Stimulated activated naive CD8-positive, alpha-beta T cell treated with anti-CD3 and anti-CD28 coated beads, Interleukin-15, Interleukin-2, amounts not matched to agents 100 ng/mL and 50 ng/mL, for 24 hours (primary cell): ENCODE measurements at regions not wholly inside any gene's neighbourhood (a gene's known extent, or its start where the extent isn't known, plus 50 kb on each side); places are given as distances from the start of the nearest gene placed in this dataset.

Source experiments
- H3K27ac Mint-ChIP-seq: one replicate; pipeline ENCODE4 v1.8.0; 2021; ENCODE audit warnings: mild to moderate bottlenecking, mixed read lengths
- H3K27me3 Mint-ChIP-seq: one replicate; pipeline ENCODE4 v1.8.0; 2021; ENCODE audit warnings: mixed read lengths
- H3K36me3 Mint-ChIP-seq: one replicate; pipeline ENCODE4 v1.8.0; 2021; ENCODE audit warnings: low read depth, mixed read lengths
- H3K4me1 Mint-ChIP-seq: one replicate; pipeline ENCODE4 v1.8.0; 2021; ENCODE audit warnings: low read depth, mixed read lengths
- H3K4me3 Mint-ChIP-seq: one replicate; pipeline ENCODE4 v1.8.0; 2021; ENCODE audit warnings: mild to moderate bottlenecking, mixed read lengths
- H3K9me3 Mint-ChIP-seq: one replicate; pipeline ENCODE4 v1.8.0; 2021; ENCODE audit warnings: mixed read lengths

- H3K27ac Mint-ChIP-seq, result no peak overlapping the region
- H3K4me1 Mint-ChIP-seq, result no peaks in the 10 kb centered on the region
- H3K4me3 Mint-ChIP-seq, result no peak overlapping the region
- no peaks in the 10 kb centered on the region for H3K27me3 Mint-ChIP-seq
- H3K36me3 Mint-ChIP-seq, result no peaks in the 10 kb centered on the region
- no peaks in the 10 kb centered on the region for H3K9me3 Mint-ChIP-seq
Measured at GRCh38 chr18:78159397-78159796, 820.2 kb upstream of the SALL3 start.

GRCh38 chr18:78160961-78161656 is 818.5 kb upstream of the SALL3 start:
- H3K4me1 Mint-ChIP-seq, result no peaks in the 10 kb centered on the region
- H3K4me3 Mint-ChIP-seq, result no peak overlapping the region
- no peaks in the 10 kb centered on the region for H3K27me3 Mint-ChIP-seq
- H3K9me3 Mint-ChIP-seq, result no peaks in the 10 kb centered on the region
- no peak overlapping the region for H3K27ac Mint-ChIP-seq
- H3K36me3 Mint-ChIP-seq, result no peaks in the 10 kb centered on the region

GRCh38 chr18:78165525-78165924 is 814.1 kb upstream of the SALL3 start:
- Mint-ChIP-seq H3K4me1 (no peaks in the 10 kb centered on the region), H3K36me3 (no peaks in the 10 kb centered on the region), H3K27me3 (no peaks in the 10 kb centered on the region), H3K27ac (no peak overlapping the region), H3K4me3 (no peak overlapping the region), H3K9me3 (no peaks in the 10 kb centered on the region)

- H3K36me3 Mint-ChIP-seq, result no peaks in the 10 kb centered on the region
- H3K27ac Mint-ChIP-seq, result no peak overlapping the region
- H3K4me3 Mint-ChIP-seq, result no peak overlapping the region
- H3K27me3 Mint-ChIP-seq, result no peaks in the 10 kb centered on the region
- no peaks in the 10 kb centered on the region for H3K9me3 Mint-ChIP-seq
- no peaks in the 10 kb centered on the region for H3K4me1 Mint-ChIP-seq
Measured at GRCh38 chr18:78168526-78168925, 811.1 kb upstream of the SALL3 start.

GRCh38 chr18:78169174-78169864 is 810.3 kb upstream of the SALL3 start:
- no peak overlapping the region for H3K27ac Mint-ChIP-seq
- H3K27me3 Mint-ChIP-seq, result no peaks in the 10 kb centered on the region
- H3K4me1 Mint-ChIP-seq, result no peaks in the 10 kb centered on the region
- no peaks in the 10 kb centered on the region for H3K36me3 Mint-ChIP-seq
- no peaks in the 10 kb centered on the region for H3K9me3 Mint-ChIP-seq
- no peak overlapping the region for H3K4me3 Mint-ChIP-seq

GRCh38 chr18:78171954-78172353 is 807.7 kb upstream of the SALL3 start:
- no peaks in the 10 kb centered on the region for H3K36me3 Mint-ChIP-seq
- H3K27me3 Mint-ChIP-seq, result no peaks in the 10 kb centered on the region
- no peaks in the 10 kb centered on the region for H3K4me1 Mint-ChIP-seq
- no peak overlapping the region for H3K27ac Mint-ChIP-seq
- H3K9me3 Mint-ChIP-seq, result no peaks in the 10 kb centered on the region
- no peak overlapping the region for H3K4me3 Mint-ChIP-seq

- H3K4me1 Mint-ChIP-seq, result no peaks in the 10 kb centered on the region
- no peak overlapping the region for H3K27ac Mint-ChIP-seq
- no peaks in the 10 kb centered on the region for H3K27me3 Mint-ChIP-seq
- H3K4me3 Mint-ChIP-seq, result no peak overlapping the region
- H3K9me3 Mint-ChIP-seq, result no peaks in the 10 kb centered on the region
- H3K36me3 Mint-ChIP-seq, result no peaks in the 10 kb centered on the region
Measured at GRCh38 chr18:78174737-78175136, 804.9 kb upstream of the SALL3 start.

GRCh38 chr18:78178812-78179211 is 800.8 kb upstream of the SALL3 start:
- Mint-ChIP-seq H3K4me3 (no peak overlapping the region), H3K36me3 (no peaks in the 10 kb centered on the region)

GRCh38 chr18:78180741-78181140 is 798.9 kb upstream of the SALL3 start:
- H3K27ac Mint-ChIP-seq, result no peak overlapping the region
- H3K9me3 Mint-ChIP-seq, result peaks cover 17% of the 10 kb centered on the region
- no peaks in the 10 kb centered on the region for H3K27me3 Mint-ChIP-seq
- H3K4me3 Mint-ChIP-seq, result no peak overlapping the region
- no peaks in the 10 kb centered on the region for H3K36me3 Mint-ChIP-seq
- no peaks in the 10 kb centered on the region for H3K4me1 Mint-ChIP-seq

More at GRCh38 chr18:78178812-78179211, 800.8 kb upstream of the SALL3 start:
- H3K27me3 Mint-ChIP-seq, result no peaks in the 10 kb centered on the region
- peaks cover 16% of the 10 kb centered on the region for H3K9me3 Mint-ChIP-seq
- H3K27ac Mint-ChIP-seq, result no peak overlapping the region
- H3K4me1 Mint-ChIP-seq, result no peaks in the 10 kb centered on the region

GRCh38 chr18:78183815-78184214 is 795.8 kb upstream of the SALL3 start:
- Mint-ChIP-seq H3K27me3 (no peaks in the 10 kb centered on the region), H3K4me1 (no peaks in the 10 kb centered on the region), H3K27ac (no peak overlapping the region), H3K4me3 (no peak overlapping the region), H3K36me3 (no peaks in the 10 kb centered on the region), H3K9me3 (peaks cover 18% of the 10 kb centered on the region)

- no peaks in the 10 kb centered on the region for H3K36me3 Mint-ChIP-seq
Measured at GRCh38 chr18:78191276-78191675, 788.3 kb upstream of the SALL3 start.

GRCh38 chr18:78192054-78192453 is 787.6 kb upstream of the SALL3 start:
- no peak overlapping the region for H3K27ac Mint-ChIP-seq
- peaks cover 8% of the 10 kb centered on the region for H3K9me3 Mint-ChIP-seq
- no peaks in the 10 kb centered on the region for H3K4me1 Mint-ChIP-seq
- no peaks in the 10 kb centered on the region for H3K27me3 Mint-ChIP-seq
- no peak overlapping the region for H3K4me3 Mint-ChIP-seq
- H3K36me3 Mint-ChIP-seq, result no peaks in the 10 kb centered on the region

More at GRCh38 chr18:78191276-78191675, 788.3 kb upstream of the SALL3 start:
- no peaks in the 10 kb centered on the region for H3K27me3 Mint-ChIP-seq
- H3K4me1 Mint-ChIP-seq, result no peaks in the 10 kb centered on the region
- no peak overlapping the region for H3K4me3 Mint-ChIP-seq
- peaks cover 8% of the 10 kb centered on the region for H3K9me3 Mint-ChIP-seq
- H3K27ac Mint-ChIP-seq, result no peak overlapping the region

GRCh38 chr18:78196280-78196679 is 783.3 kb upstream of the SALL3 start:
- Mint-ChIP-seq H3K27ac (no peak overlapping the region), H3K9me3 (peaks cover 13% of the 10 kb centered on the region), H3K4me1 (no peaks in the 10 kb centered on the region), H3K4me3 (no peak overlapping the region), H3K36me3 (no peaks in the 10 kb centered on the region), H3K27me3 (no peaks in the 10 kb centered on the region)

- no peaks in the 10 kb centered on the region for H3K27me3 Mint-ChIP-seq
- H3K36me3 Mint-ChIP-seq, result no peaks in the 10 kb centered on the region
- no peak overlapping the region for H3K4me3 Mint-ChIP-seq
- H3K4me1 Mint-ChIP-seq, result no peaks in the 10 kb centered on the region
- peaks cover 13% of the 10 kb centered on the region for H3K9me3 Mint-ChIP-seq
- H3K27ac Mint-ChIP-seq, result no peak overlapping the region
Measured at GRCh38 chr18:78199002-78199401, 780.6 kb upstream of the SALL3 start.

- H3K27me3 Mint-ChIP-seq, result no peaks in the 10 kb centered on the region
- H3K4me3 Mint-ChIP-seq, result no peak overlapping the region
- peaks cover 13% of the 10 kb centered on the region for H3K9me3 Mint-ChIP-seq
- no peaks in the 10 kb centered on the region for H3K4me1 Mint-ChIP-seq
- H3K36me3 Mint-ChIP-seq, result no peaks in the 10 kb centered on the region
- H3K27ac Mint-ChIP-seq, result no peak overlapping the region
Measured at GRCh38 chr18:78199611-78200010, 780.0 kb upstream of the SALL3 start.

- no peaks in the 10 kb centered on the region for H3K4me1 Mint-ChIP-seq
- H3K4me3 Mint-ChIP-seq, result no peak overlapping the region
- H3K27ac Mint-ChIP-seq, result no peak overlapping the region
- no peaks in the 10 kb centered on the region for H3K27me3 Mint-ChIP-seq
- H3K9me3 Mint-ChIP-seq, result peaks cover 3% of the 10 kb centered on the region
- H3K36me3 Mint-ChIP-seq, result no peaks in the 10 kb centered on the region
Measured at GRCh38 chr18:78207942-78208341, 771.7 kb upstream of the SALL3 start.
